ENCODE measurements at regions not wholly inside any gene's neighbourhood (a gene's known extent, or its start where the extent isn't known, plus 50 kb on each side); places are given as distances from the start of the nearest gene placed in this dataset.

GRCh38 chr10:64494901-64495300 is 973.7 kb downstream of the REEP3 start (continued):
- TF ChIP-seq CCDC6 (CRISPR knock-in tag; IDR thresholded peaks at IDR 0.05) (no peak), ZHX1 (CRISPR knock-in tag; IDR thresholded peaks at IDR 0.05; ENCODE audit: low read depth) (no peak), SETDB1 (CRISPR knock-in tag; IDR thresholded peaks at IDR 0.05; ENCODE audit: borderline replicate concordance) (no peak)

- POLR2A ChIA-PET: no interaction called here
- ATAC-seq: no peak
- no peak for TF ChIP-seq ZBTB25 (CRISPR knock-in tag; IDR thresholded peaks at IDR 0.05)
- TF ChIP-seq STAT6 (CRISPR knock-in tag; IDR thresholded peaks at IDR 0.05; ENCODE audit: borderline replicate concordance): no peak
- no peak for TF ChIP-seq TOPORS (CRISPR knock-in tag; IDR thresholded peaks at IDR 0.05)
- no peak for TF ChIP-seq ZBED4 (CRISPR knock-in tag; IDR thresholded peaks at IDR 0.05; ENCODE audit: borderline replicate concordance)
- TF ChIP-seq IRX3 (CRISPR knock-in tag; IDR thresholded peaks at IDR 0.05; ENCODE audit: borderline replicate concordance, low read depth): no peak
- no peak for TF ChIP-seq ZBTB42 (CRISPR knock-in tag; IDR thresholded peaks at IDR 0.05)
- no peak for TF ChIP-seq ZSCAN31 (CRISPR knock-in tag; IDR thresholded peaks at IDR 0.05; ENCODE audit: low read depth)
- no peak for TF ChIP-seq FOSL1 (CRISPR knock-in tag; IDR thresholded peaks at IDR 0.05; ENCODE audit: borderline replicate concordance)
Observed at GRCh38 chr10:64497306-64497705, 976.1 kb downstream of the REEP3 start.

More at GRCh38 chr10:64497306-64497705, 976.1 kb downstream of the REEP3 start:
- WGBS (ENCODE audit: low lambda C conversion rate): 0% methylated on average over 8 of the region's 8 CpGs
- in situ Hi-C loops (cut with HindIII; ENCODE audit: extremely low pct_ligation_motif_present, low pct_unique_long_range_greater_than_20kb) (no loop called here), intact Hi-C loops (cut with micrococcal nuclease; ENCODE audit: unreplicated experiment) (no loop called here)
- Histone ChIP-seq H3K4me2 (ENCODE audit: low read depth, low read length) (no peak overlapping the region), H3K27me3 (ENCODE audit: control insufficient read depth in 1 of 2, insufficient read depth in 2 of 2, low read length in 2 of 2) (no peaks in the 10 kb centered on the region), H3K36me3 (replicated peaks in 1 of 2; ENCODE audit: control insufficient read depth in 1 of 2, insufficient read depth in 2 of 2, low read length in 2 of 2) (no peaks in the 10 kb centered on the region), H3K9me3 (ENCODE audit: low read length) (no peaks in the 10 kb centered on the region), H3K79me2 (ENCODE audit: insufficient read depth, low read length) (no peaks in the 10 kb centered on the region), H3K9ac (ENCODE audit: insufficient read depth, low read depth, low read length) (no peak overlapping the region), H2AFZ (ENCODE audit: low read length) (no peak overlapping the region), H3K4me1 (ENCODE audit: insufficient read depth, low read length) (no peaks in the 10 kb centered on the region), H3K27ac (ENCODE audit: extremely low read length, insufficient read depth, low read length) (no peak overlapping the region), H3K4me3 (replicated peaks in 1 of 3; ENCODE audit: insufficient read depth in 1 of 3, low read depth in 2 of 3, low read length in 3 of 3) (no peak overlapping the region), H4K20me1 (ENCODE audit: insufficient read depth, low read length) (no peaks in the 10 kb centered on the region)
- BruUV-seq (replicated peaks): no TSS peak
- no peak for FAIRE-seq
- CTCF ChIA-PET (ENCODE audit: low intra/inter-chr PET ratio, low total read pairs): no interaction called here
- DNase-seq (ENCODE audit: low spot score): no peak

All from HepG2 (cell line).